PC-9 (cell line): ENCODE measurements at regions not wholly inside any gene's neighbourhood (a gene's known extent, or its start where the extent isn't known, plus 50 kb on each side); places are given as distances from the start of the nearest gene placed in this dataset.

ENCODE experiments used
- BruUV-seq: library from RNA; stranded (reverse); fragments of 400-500 nt; replicated peaks from 2 replicates; lab custom pipeline; 2021; lab: Mats Ljungman, UMichigan
- CTCF ChIA-PET: fragments of 300-600 bp; sonication (Branson Sonifier 250); formaldehyde crosslinking; loops from one replicate; lab custom pipeline; 2022; ENCODE audit warnings: antibody characterized with exemption; lab: Charles Lee
- POLR2A ChIA-PET: fragments of 300-600 bp; sonication (Branson Sonifier 250); formaldehyde crosslinking; loops from one replicate; lab custom pipeline; 2022; ENCODE audit warnings: antibody characterized with exemption; ENCODE audit not compliant: unreplicated experiment; lab: Charles Lee
- DNase-seq, 2 experiments: peaks; one replicate each; pipeline versions ENCODE4 v3.0.0 to v3.0.0-alpha.2; 2015 to 2022; ENCODE audit warnings: mixed read lengths in 1 of 2
- H2AFZ ChIP-seq: fragments of 200-600 bp; sonication (generic); 2 replicates; pipeline ENCODE4 v1.8.1; 2017; ENCODE audit warnings: antibody characterized with exemption
- H3F3A ChIP-seq: fragments of 200-600 bp; sonication (generic); 2 replicates; pipeline ENCODE4 v1.8.1; 2017; ENCODE audit warnings: antibody characterized with exemption, mild to moderate bottlenecking, low read depth; ENCODE audit not compliant: insufficient read depth
- H3K27ac ChIP-seq: fragments of 200-600 bp; sonication (generic); 2 replicates; pipeline ENCODE4 v1.6.1; 2016; ENCODE audit warnings: mixed run types
- H3K27me3 ChIP-seq: fragments of 200-600 bp; sonication (generic); 2 replicates; pipeline ENCODE4 v1.6.1; 2016; ENCODE audit warnings: low read depth, mixed run types; ENCODE audit not compliant: insufficient read depth
- H3K36me3 ChIP-seq: fragments of 200-600 bp; sonication (generic); 2 replicates; pipeline ENCODE4 v1.6.1; 2016; ENCODE audit warnings: low read depth, mixed run types
- H3K4me1 ChIP-seq: fragments of 200-600 bp; sonication (generic); replicated peaks from 2 replicates; pipeline ENCODE4 v1.6.1; 2016; ENCODE audit warnings: mixed run types; ENCODE audit not compliant: insufficient read depth
- H3K4me2 ChIP-seq: fragments of 200-600 bp; sonication (generic); 2 replicates; pipeline ENCODE4 v1.6.1; 2017; ENCODE audit warnings: mixed run types
- H3K4me3 ChIP-seq: fragments of 200-600 bp; sonication (generic); 2 replicates; pipeline ENCODE4 v1.6.1; 2016; ENCODE audit warnings: mixed run types
- H3K79me2 ChIP-seq: fragments of 200-600 bp; sonication (generic); 2 replicates; pipeline ENCODE4 v1.6.1; 2017; ENCODE audit warnings: low read depth, mixed run types
- H3K9me2 ChIP-seq: fragments of 200-600 bp; sonication (generic); 2 replicates; pipeline ENCODE4 v1.8.1; 2017; ENCODE audit warnings: mild to moderate bottlenecking; ENCODE audit not compliant: insufficient read depth
- H3K9me3 ChIP-seq: fragments of 200-600 bp; sonication (generic); 2 replicates; pipeline ENCODE4 v1.8.1; 2016; ENCODE audit warnings: low read depth; ENCODE audit not compliant: insufficient read depth
- H4K20me1 ChIP-seq: fragments of 200-600 bp; sonication (generic); 2 replicates; pipeline ENCODE4 v1.8.1; 2017; ENCODE audit not compliant: insufficient read depth
- CTCF ChIP-seq: fragments of 200-600 bp; sonication (generic); conservative IDR thresholded peaks from 2 replicates; pipeline ENCODE4 v1.6.1; 2017; ENCODE audit warnings: mixed run types, antibody characterized with exemption, mild to moderate bottlenecking, moderate library complexity
- EZH2 ChIP-seq: fragments of 200-600 bp; sonication (generic); IDR thresholded peaks from 2 replicates; pipeline ENCODE4 v1.8.0; 2017; ENCODE audit warnings: antibody characterized with exemption, low read depth
- intact Hi-C: fragments of 100-400 bp; cut with micrococcal nuclease; formaldehyde crosslinking; loops from one replicate; pipeline ENCODE4 v1.10.0; 2022; ENCODE audit not compliant: unreplicated experiment

- no peak overlapping the region for H3K27ac ChIP-seq
- H4K20me1 ChIP-seq = no peaks in the 10 kb centered on the region; the same call in 1 of the 2 replicates
- H3K4me3 ChIP-seq = no peak overlapping the region
- no peaks in the 10 kb centered on the region for H3K79me2 ChIP-seq
- TF ChIP-seq EZH2 (no peak), CTCF (no peak)
- H3K27me3 ChIP-seq = peaks cover 33% of the 10 kb centered on the region
- H3K4me1 ChIP-seq = no peaks in the 10 kb centered on the region
- H2AFZ ChIP-seq = no peak overlapping the region
- ChIA-PET CTCF (no interaction called here), POLR2A (no interaction called here)
- no peaks in the 10 kb centered on the region; the same call in 1 of the 2 replicates for H3K9me2 ChIP-seq
- no peaks in the 10 kb centered on the region for H3F3A ChIP-seq
- no peaks in the 10 kb centered on the region for H3K9me3 ChIP-seq
- no peak for DNase-seq
- no peak overlapping the region for H3K4me2 ChIP-seq
- no TSS peak for BruUV-seq
- intact Hi-C loops = no loop called here
- H3K36me3 ChIP-seq = no peaks in the 10 kb centered on the region
Measured at GRCh38 chr2:175817221-175817620, 184.8 kb downstream of the LNPK start.

- TF ChIP-seq EZH2 = no peak
- no peak for TF ChIP-seq CTCF
- Histone ChIP-seq H3K36me3 (no peaks in the 10 kb centered on the region), H2AFZ (no peak overlapping the region), H3K4me1 (no peaks in the 10 kb centered on the region), H3F3A (no peaks in the 10 kb centered on the region), H3K9me2 (no peaks in the 10 kb centered on the region; the same call in 1 of the 2 replicates), H3K9me3 (no peaks in the 10 kb centered on the region), H4K20me1 (no peaks in the 10 kb centered on the region; the same call in 1 of the 2 replicates), H3K79me2 (no peaks in the 10 kb centered on the region), H3K27ac (no peak overlapping the region), H3K27me3 (peaks cover 16% of the 10 kb centered on the region; the same call in 1 of the 2 replicates), H3K4me3 (no peak overlapping the region), H3K4me2 (no peak overlapping the region)
- POLR2A ChIA-PET = no interaction called here
- BruUV-seq = no TSS peak
- CTCF ChIA-PET = no interaction called here
- DNase-seq = no peak
- intact Hi-C loops = no loop called here
Measured at GRCh38 chr2:175815537-175815936, 186.5 kb downstream of the LNPK start.

- POLR2A ChIA-PET = no interaction called here
- intact Hi-C loops = no loop called here
- CTCF ChIA-PET = interaction anchor here (0.6 kb wide), 1 partner anchor 18 kb away, joined by 3 read pairs; no protein-coding TSS in a partner anchor
- no peaks in the 10 kb centered on the region for H4K20me1 ChIP-seq
- no peaks in the 10 kb centered on the region for H3K36me3 ChIP-seq
- H3K4me1 ChIP-seq = no peaks in the 10 kb centered on the region
- BruUV-seq = no TSS peak
- H3K9me3 ChIP-seq = no peaks in the 10 kb centered on the region
- H3K4me2 ChIP-seq = no peak overlapping the region
- no peaks in the 10 kb centered on the region for H3F3A ChIP-seq
- no peaks in the 10 kb centered on the region; the same call in 1 of the 2 replicates for H3K9me2 ChIP-seq
- no peak for DNase-seq
- no peaks in the 10 kb centered on the region for H3K79me2 ChIP-seq
- TF ChIP-seq EZH2 (no peak), CTCF (no peak)
- H2AFZ ChIP-seq = no peak overlapping the region
- no peak overlapping the region for H3K4me3 ChIP-seq
- no peak overlapping the region for H3K27ac ChIP-seq
- no peaks in the 10 kb centered on the region for H3K27me3 ChIP-seq
Measured at GRCh38 chr2:175811971-175812370, 190.1 kb downstream of the LNPK start.
